ENCODE measurements at regions not wholly inside any gene's neighbourhood (a gene's known extent, or its start where the extent isn't known, plus 50 kb on each side); places are given as distances from the start of the nearest gene placed in this dataset.

GRCh38 chr20:58584881-58585752, 66.0 kb upstream of the STX16 start:
- H3K36me3 ChIP-seq = no peaks in the 10 kb centered on the region
- H3K4me1 ChIP-seq = no peaks in the 10 kb centered on the region
- H3K27ac ChIP-seq = peak overlapping the region in 1 of 2 donors; percentile 55
- H3K9me3 ChIP-seq = peaks cover 0 to 4% of the 10 kb centered on the region in 2 donors
- H3K4me3 ChIP-seq = no peak overlapping the region
- H3K27me3 ChIP-seq = no peaks in the 10 kb centered on the region
- DNase-seq (ENCODE audit: low spot score in 2 of 2) = peak in 1 of 2 donors; percentile 27
- intact Hi-C loops (cut with DNase I; ENCODE audit: low total_unique reads) = no loop called here
- no peak for TF ChIP-seq POLR2A (IDR thresholded peaks at IDR 0.05)
- TF ChIP-seq POLR2AphosphoS5 (IDR thresholded peaks at IDR 0.05) = no peak
- TF ChIP-seq CTCF (IDR thresholded peaks at IDR 0.05) = no peak

- DNase-seq (ENCODE audit: low spot score in 2 of 2) = no peak
- TF ChIP-seq POLR2AphosphoS5 (IDR thresholded peaks at IDR 0.05) = no peak
These were observed 66.8 kb upstream of the STX16 start for GRCh38 chr20:58584051-58584824.

GRCh38 chr20:58583586-58583985, 67.5 kb upstream of the STX16 start:
- no peak for TF ChIP-seq POLR2AphosphoS5 (IDR thresholded peaks at IDR 0.05)
- no peak for TF ChIP-seq CTCF (IDR thresholded peaks at IDR 0.05)
- TF ChIP-seq POLR2A (IDR thresholded peaks at IDR 0.05) = no peak
- intact Hi-C loops (cut with DNase I; ENCODE audit: low total_unique reads) = no loop called here
- DNase-seq (ENCODE audit: low spot score in 2 of 2) = no peak
- Histone ChIP-seq H3K36me3 (no peaks in the 10 kb centered on the region), H3K4me1 (no peaks in the 10 kb centered on the region), H3K9me3 (peaks cover 0 to 4% of the 10 kb centered on the region in 2 donors), H3K27ac (no peak overlapping the region), H3K4me3 (no peak overlapping the region), H3K27me3 (no peaks in the 10 kb centered on the region)

More at GRCh38 chr20:58584051-58584824, 66.8 kb upstream of the STX16 start:
- Histone ChIP-seq H3K27me3 (no peaks in the 10 kb centered on the region), H3K4me1 (no peaks in the 10 kb centered on the region), H3K36me3 (no peaks in the 10 kb centered on the region), H3K27ac (no peak overlapping the region), H3K9me3 (peaks cover 0 to 4% of the 10 kb centered on the region in 2 donors), H3K4me3 (no peak overlapping the region)
- intact Hi-C loops (cut with DNase I; ENCODE audit: low total_unique reads) = no loop called here

GRCh38 chr20:58583176-58583575, 67.9 kb upstream of the STX16 start:
- Histone ChIP-seq H3K9me3 (peaks cover 0 to 4% of the 10 kb centered on the region in 2 donors), H3K4me3 (no peak overlapping the region), H3K27ac (no peak overlapping the region), H3K27me3 (no peaks in the 10 kb centered on the region), H3K4me1 (no peaks in the 10 kb centered on the region), H3K36me3 (no peaks in the 10 kb centered on the region)
- TF ChIP-seq POLR2A (IDR thresholded peaks at IDR 0.05) (no peak), CTCF (IDR thresholded peaks at IDR 0.05) (no peak), POLR2AphosphoS5 (IDR thresholded peaks at IDR 0.05) (no peak)
- intact Hi-C loops (cut with DNase I; ENCODE audit: low total_unique reads) = no loop called here
- DNase-seq (ENCODE audit: low spot score in 2 of 2) = peak in 1 of 2 donors; percentile 15

- intact Hi-C loops (cut with DNase I; ENCODE audit: low total_unique reads) = no loop called here
- Histone ChIP-seq H3K4me1 (no peaks in the 10 kb centered on the region), H3K27me3 (no peaks in the 10 kb centered on the region), H3K36me3 (no peaks in the 10 kb centered on the region), H3K9me3 (no peaks in the 10 kb centered on the region), H3K4me3 (no peak overlapping the region), H3K27ac (no peak overlapping the region)
- no peak for TF ChIP-seq POLR2AphosphoS5 (IDR thresholded peaks at IDR 0.05)
- no peak for TF ChIP-seq CTCF (IDR thresholded peaks at IDR 0.05)
- no peak for TF ChIP-seq POLR2A (IDR thresholded peaks at IDR 0.05)
- DNase-seq (ENCODE audit: low spot score in 2 of 2) = peak in 1 of 2 donors; percentile 41
These were observed 65.3 kb upstream of the APCDD1L start for GRCh38 chr20:58580474-58580835.
